HUDEP-2 (cell line): ENCODE measurements at regions not wholly inside any gene's neighbourhood (a gene's known extent, or its start where the extent isn't known, plus 50 kb on each side); places are given as distances from the start of the nearest gene placed in this dataset.
A peak's percentile ranks its signal among the peaks of the same experiment; 100 is the strongest.

ENCODE experiments used
- DNase-seq, 76 experiments: peaks; one replicate each; lab custom pipeline; 2025; ENCODE audit not compliant: unreplicated experiment in 76 of 76; lab: John Stamatoyannopoulos, UW

DNA sequence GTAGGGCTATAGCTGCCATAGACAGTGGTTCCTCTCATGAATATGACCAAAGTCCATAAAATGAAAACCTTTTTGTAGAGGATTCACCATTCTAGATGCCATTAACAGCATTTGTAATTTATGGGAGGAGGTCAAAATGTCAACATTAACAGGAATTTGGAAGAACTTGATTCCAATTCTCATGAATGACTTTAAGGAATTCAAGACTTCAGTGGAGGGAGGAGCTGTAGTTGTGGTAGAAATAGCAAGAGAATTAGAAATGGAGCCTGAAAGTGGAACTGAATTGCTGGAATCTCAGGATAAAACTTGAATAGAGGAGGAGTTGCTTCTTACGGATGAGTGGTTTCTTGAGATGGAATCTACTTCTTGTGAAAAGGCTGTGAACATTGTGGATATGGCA is 65.4 kb upstream of the ESRRG start:
- DNase-seq: no peak

DNA sequence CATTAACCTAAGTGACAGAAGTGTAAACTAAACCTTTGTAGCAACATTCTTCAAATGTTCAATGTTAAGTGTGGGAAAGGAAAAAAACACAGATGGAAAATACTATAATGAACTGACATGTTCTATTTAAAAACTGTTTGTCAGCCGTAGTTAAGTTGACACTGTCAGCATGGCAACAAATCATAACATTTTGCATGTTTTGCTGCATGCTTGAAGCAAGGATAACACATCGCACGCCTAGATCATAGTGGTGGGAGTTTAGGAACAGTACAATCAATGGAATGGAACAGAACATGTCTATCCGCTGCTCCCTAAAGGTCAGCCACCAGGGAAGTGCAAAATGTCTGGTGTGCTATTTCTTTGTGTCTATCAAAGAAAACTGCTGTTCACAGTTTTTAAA is 62.5 kb upstream of the ESRRG start:
- no peak for DNase-seq

DNA sequence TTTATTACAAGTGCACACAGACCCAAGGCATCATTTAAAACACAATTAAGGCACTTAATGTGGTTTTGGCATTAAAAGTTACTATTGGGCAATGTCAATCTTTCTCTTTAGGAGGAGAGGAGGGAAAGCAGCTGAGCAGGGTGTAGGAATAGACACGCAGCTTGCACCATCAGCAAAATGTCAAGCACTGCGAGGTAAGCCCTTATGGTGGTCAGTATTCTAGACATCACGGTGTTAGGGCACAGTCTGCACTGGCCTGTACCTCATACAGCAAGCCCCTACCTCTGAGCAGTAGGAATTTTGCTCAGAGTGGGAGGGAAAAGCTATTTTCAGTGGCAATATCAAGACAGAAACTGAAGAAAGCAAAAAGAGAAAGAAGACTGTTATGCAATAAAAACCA is 62.0 kb upstream of the ESRRG start:
- DNase-seq: no peak

- no peak for DNase-seq
Observed at GRCh38 chr1:216779686-216780085, 56.5 kb upstream of the ESRRG start.

GRCh38 chr1:216778737-216779136 is 55.5 kb upstream of the ESRRG start:
- DNase-seq: peak in 4 of 76 experiments; percentile 3 to 28 (median 15)

GRCh38 chr1:216777148-216777547 is 53.9 kb upstream of the ESRRG start:
- no peak for DNase-seq
